NCI-H2227 (cell line): ENCODE measurements at regions not wholly inside any gene's neighbourhood (a gene's known extent, or its start where the extent isn't known, plus 50 kb on each side); places are given as distances from the start of the nearest gene placed in this dataset.
A peak's percentile ranks its signal among the peaks of the same experiment; 100 is the strongest.

Source experiments
- DNase-seq: peaks from one replicate; lab custom pipeline; 2025; ENCODE audit not compliant: unreplicated experiment; lab: John Stamatoyannopoulos, UW

DNA sequence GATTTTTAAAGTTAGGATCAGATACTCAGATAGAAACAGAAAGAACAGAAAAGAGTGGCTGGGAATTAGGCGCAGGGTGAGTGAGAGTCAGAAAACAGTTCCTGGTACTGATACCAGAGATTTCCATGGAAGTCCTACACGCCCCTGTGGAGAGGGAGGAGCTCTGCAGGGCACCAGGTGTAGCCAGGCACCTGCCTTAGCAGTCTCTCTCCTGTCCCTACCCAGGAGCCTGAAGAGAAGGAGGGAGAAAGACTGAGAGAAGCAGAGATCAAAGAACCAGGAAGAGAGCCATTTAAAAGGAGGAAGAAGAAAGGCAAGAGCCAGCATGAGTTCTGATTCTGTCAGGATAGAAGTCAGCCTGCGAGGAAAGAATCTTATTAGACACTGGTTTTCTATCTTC, 65.0 kb downstream of the CBLN1 start:
- no peak for DNase-seq

DNA sequence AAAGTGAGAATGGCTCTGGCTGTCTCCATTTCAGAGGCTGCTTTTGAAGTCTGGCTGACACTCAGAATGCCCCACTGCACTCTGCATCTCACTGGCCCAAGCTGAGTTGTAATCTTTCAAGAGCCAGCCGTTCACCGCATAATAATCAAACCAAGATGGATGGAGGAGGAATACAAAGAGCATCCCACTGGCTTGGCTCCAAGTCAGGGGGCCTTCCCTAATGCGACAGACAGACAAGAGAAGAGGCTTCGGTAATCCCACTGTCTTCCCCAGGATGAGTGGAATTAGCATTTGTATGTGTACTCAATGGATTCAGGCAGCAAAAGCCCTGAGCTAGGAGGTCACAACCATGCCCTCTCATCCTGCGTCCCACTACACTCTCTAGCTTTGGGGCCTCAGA, 68.0 kb downstream of the CBLN1 start:
- DNase-seq, result no peak

DNA sequence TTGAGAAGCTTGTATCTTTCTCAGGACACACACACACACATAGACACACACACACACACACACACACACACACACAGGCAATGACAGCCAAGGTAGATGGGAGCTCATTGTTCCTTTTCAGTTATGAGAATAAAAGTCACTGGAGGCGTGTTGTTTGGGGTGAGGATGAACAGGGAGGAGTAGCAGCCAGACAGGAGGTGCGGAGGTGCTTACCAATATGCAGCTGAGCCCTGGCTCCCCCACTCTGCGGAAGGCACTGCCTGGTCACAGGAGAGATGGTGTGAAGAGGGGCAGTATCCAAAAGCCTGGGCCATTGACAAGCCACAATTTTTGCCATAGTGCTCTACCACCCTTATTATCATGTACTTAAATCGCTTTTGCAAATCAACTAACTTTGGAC, 77.4 kb downstream of the CBLN1 start:
- no peak for DNase-seq

DNA sequence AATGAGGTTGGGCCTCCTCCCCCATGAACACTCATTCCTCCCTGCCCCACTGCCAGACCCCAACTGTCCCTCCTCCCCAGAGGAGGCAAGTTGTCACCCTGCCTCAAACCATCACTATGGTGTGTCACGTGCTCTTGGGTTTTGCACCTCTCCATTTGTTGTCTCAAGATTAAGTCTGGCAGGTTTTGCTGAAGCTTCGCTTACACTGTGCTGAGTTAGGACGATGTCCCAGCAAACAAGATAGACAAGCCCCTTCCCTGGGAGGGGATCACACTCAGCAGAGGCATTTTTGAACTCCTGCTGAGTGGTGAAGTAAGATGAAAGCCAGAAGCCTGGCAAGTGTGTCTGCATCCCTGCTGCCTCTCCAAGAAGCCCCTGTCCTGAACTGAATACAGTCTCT, 78.3 kb downstream of the CBLN1 start:
- DNase-seq, result no peak

DNA sequence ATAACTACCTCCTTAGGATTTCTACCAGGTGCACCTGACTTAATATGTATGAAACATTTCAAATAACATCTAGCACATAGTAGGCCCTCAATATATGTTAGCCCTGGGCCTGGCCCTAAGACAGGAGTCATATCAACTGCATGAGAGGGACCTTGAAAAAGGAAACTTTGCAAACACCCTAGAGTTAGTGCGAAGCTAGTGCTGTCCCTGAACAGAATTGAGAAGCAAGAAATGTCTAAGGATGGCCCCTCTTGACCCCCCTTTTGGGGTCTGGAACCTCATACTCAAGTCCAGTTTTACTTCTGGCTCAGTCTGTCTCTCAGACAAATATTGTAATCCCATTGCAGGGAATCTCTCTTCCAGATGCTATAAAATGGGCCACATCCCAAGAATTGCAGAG, 80.5 kb downstream of the CBLN1 start:
- DNase-seq, result no peak

DNA sequence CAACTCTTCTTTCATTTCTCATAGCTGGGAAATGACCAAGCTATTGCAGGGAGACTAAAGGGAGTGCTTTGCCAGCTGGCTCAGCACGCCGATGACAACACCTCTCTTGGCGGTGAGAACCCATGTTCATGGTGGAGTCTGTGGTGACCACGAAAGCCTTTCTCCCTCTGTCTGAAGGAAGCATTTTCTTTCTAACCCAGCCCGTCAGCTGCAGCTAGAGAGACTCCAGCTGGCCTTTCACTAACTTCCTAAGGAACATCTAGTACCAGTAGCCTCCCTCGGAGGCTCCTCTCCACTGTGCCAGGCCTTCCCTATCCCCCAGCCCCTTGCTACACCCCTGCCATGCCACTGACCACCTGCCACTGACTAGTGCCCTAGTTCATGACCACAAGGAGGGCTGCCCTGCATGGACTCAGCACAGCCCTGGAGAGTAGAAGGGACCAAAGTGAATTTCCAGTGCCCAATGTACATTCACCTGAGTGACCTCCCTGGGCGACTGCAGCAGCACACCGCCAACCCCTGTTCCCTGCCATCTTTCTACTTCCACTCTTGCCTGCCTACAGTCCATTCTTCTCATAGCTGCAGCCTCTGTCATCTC, 81.3 kb downstream of the CBLN1 start:
- DNase-seq, result no peak

DNA sequence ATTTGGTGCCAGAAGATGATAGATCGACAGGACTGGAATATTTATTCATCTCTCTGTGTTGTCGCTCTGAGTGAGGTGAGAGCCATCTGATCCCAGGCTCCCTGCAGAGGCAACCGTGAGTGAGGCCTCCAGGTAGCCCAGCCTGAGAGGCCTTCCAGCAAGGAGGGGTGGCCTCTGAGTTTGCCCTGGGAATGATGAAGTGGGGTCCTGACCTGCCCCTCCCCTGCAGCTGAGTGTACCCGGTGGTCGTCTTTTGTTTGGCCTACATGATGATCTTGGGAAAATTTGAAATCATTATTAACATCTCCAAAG, 86.4 kb downstream of the CBLN1 start:
- peak; percentile 24 for DNase-seq

DNA sequence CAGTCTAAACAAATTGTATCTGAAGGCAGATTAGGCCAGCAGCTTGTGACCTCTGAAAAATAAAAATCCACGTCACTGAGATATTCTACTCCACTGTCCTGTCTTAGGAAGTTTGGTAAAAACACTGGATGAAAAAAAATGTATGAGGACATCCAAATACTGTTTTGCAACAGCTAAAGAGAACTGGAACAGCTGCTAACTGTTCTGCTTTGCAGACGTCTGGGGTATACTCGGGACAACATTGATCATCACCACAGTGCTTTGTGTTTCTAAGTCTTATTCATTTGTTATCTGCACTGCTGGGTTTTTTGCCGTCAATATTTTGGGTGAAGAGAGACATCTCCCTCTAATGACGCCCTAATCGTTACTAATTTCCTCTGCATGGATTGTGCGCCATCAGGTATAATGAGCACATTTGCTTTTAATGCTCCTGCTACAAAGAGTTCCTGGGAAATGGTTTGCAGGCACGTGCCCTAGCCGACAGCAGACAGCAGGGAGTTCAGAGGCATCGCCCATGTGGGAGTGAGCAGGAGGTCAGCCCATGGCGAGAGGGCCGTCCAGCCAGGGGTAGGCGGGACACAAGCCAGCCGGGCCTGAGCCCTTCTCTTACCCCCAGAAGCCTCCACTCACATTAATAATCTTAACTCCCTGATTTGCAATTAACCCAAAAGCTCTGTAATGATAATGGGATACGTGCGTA, 87.0 kb downstream of the CBLN1 start:
- DNase-seq, result peak; percentile 28

DNA sequence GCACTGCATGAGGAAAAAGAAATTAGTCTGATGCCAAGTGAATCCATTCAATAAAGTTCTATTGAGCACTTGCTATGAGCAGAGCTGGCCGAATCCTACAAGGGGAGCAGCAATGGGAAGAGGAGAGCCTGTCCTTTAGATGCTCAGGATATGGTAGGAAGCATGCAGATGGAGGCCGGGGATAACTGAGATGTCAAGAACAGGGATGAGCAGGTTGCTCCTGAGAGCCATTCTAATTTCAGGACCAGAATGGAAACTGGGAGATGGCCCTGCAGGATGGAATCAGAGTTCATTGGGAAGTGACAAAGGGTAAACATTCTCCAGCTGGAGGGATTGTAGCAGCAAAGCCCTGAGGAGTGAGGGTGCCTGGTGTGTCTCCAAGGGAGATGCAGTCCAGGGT, 88.0 kb downstream of the CBLN1 start:
- DNase-seq, result no peak

DNA sequence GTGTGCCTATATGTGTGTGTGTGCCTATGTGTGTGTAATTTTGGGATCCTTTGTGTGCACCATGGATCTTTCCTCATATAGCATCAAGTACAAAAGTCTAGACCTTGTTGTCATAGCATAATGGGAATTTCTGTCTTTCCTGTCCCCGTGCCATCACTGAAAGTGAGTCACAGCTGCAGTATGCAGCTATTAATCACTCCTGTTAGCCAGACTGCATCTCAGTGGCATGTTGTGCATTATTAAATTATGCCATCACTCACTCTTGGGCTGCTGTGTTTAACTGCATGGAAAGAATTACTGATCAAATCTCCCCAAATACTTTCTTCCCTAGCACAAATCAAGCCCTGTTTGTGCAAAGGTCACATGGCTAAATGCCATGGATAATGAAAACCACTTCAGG, 92.4 kb downstream of the CBLN1 start:
- DNase-seq, result no peak

DNA sequence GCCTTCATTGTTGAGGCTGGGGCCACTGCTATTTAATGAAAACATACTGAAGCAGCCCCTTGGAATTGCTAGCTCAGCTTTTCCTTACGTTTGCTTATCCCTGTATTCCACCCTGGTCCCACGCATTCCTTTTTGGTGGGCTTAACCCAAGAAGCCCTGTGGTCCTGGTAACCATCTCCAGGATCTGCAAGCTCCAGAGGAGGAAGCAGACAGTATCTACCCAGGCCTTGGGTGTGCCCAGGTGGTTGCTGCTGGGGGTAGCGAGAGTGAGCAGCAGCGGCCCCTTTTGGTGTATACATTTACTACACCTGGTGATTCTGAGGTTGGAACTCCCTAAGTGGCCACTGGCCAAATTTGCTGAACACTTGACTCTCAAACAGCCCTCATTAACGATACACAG, 97.7 kb downstream of the CBLN1 start:
- DNase-seq, result no peak

DNA sequence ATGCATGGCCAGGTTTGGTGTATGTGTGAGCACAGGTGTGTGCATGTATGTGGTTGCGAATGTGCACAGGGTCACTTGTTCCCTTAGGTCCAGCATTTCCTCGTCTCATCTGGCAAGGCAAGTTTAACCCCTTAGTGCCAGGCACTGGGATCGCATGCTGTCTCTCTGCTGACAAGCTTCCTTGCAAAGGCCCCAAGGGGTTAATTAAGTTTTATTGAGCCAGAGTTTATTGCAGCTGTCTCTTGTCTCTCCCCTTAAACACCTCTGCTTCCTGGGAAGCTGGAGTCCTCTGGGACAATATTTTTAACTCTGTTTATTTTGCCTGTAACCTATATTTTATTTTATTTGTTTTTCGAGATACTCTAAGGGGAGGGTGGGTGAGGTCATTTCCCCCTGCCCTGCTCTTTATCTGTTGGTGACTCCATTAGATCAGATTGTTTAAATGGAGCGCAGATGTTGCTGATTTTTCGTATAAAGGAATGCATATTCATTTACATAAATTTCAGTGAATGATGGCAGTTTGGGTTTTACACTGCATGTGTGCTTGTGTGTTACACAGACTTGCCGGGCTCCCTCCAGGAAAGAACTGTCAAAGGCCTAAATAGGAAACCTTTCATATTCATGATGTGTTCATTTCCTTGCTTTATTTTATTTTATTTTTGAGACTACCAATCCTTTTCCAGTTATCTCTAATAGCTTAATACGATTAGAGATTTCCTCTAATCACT, 99.7 kb downstream of the CBLN1 start:
- no peak for DNase-seq

DNA sequence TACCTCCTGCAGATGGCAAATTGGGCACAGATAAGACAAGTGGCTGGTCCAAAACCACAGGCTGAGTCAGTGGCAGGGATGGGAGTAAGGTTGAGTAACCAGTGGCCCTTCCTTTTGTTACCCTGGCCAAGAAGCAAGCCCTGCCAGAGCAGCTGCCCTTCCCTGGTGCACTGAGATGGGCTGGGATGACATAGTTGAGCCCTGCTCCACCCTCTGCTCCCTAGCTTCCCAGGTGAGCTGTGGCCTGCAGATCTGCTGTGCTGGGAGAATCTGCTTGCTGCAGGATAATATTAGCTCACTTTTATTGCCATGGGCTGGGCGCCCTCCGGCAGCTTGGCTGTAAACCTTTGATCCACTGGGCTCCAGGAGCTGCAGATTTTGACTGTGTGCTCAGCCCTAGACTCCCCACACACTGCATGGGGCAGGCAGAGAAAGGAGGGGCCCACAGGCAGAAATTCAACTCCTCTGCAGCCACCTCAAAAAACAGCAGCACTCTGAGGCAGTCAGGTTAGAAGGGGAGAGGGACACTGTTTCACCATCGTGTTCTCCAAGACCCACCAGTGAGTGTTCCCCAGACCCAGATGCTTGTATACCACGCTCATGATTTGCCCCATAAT, 101.8 kb downstream of the CBLN1 start:
- no peak for DNase-seq

DNA sequence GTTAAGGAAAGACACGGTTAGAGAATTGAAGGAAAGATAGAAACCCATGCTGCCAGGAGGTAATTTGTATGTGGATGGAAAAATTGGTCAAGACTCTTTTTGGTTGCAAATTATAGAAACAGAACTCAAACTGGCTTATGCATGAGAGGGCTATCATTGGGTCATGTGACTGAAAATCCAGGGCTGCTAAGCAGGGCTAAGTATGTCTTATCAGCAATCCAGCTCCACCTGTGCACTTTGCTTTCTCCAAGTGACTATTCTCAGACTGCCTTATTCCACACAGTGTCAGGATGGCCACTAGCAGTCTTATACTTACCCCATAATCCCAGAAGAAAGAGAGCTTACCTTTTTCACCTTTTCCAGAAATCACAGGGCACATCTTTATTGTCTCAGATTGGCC, 113.5 kb downstream of the CBLN1 start:
- DNase-seq, result no peak

DNA sequence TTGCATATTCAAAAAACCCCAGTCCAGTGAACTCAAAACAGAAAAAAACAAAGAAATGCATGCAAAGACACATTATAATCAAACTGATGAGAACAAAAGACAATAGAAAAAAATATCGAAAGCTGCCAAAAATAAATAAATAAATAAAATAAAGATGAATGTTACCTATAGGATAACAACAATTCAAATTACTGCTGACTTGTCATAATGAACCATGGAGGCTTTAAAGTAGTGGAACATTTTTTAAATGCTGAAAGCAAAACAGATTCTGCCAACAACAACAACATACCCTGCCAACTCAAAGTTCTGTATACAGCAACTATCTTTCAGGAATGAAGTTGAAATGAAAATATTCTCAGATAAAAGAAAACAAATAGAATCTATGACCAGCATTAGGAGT, 116.6 kb downstream of the CBLN1 start:
- DNase-seq, result no peak

DNA sequence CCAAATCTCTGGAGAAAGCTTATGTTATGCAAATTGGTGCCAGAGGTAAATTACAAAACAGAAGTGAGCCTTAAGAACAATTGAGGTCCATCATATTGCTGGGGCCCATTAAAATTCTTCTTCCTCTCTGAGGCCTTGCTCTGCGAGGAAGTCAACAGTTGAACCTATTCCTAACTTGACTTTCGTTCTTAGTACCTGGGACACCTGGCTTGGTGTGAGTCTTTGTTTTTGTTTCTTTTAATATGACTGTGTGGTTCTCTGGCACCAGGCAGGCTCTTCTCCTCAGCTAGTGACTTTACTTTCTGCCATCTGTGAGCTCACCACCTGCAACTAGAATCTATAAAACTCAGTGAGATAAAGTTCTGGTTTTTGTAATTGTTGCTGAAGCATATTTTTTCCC, 120.4 kb downstream of the CBLN1 start:
- DNase-seq, result no peak

DNA sequence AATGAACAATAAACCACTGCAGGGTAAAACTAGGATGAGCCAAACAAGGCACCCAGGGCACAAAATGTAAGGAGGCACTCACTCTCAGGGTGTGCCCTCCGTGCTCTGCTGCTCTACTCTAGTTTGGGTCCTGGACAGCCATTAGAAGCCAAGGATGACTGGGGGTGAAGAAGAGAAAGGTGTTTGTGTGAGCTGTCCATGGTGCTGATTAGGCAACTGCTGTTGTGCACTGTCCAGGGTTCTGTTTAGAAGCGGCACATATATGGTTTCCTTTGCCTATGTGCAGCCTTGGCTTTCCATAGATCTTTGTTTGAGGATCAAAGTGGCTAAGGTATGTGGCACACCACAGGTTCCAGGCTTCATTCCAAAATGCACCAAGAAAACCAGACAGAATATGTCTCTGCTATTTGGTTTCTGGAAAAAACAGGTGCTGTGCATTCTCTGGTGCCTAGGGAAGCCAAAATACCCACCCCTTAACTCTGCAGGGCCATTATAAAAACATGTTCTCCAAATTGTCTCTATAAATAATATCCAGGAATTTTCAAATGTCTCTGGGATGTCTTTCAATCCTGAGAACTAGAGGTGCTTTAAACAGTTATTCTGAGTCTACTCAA, 123.5 kb downstream of the CBLN1 start:
- DNase-seq, result no peak

DNA sequence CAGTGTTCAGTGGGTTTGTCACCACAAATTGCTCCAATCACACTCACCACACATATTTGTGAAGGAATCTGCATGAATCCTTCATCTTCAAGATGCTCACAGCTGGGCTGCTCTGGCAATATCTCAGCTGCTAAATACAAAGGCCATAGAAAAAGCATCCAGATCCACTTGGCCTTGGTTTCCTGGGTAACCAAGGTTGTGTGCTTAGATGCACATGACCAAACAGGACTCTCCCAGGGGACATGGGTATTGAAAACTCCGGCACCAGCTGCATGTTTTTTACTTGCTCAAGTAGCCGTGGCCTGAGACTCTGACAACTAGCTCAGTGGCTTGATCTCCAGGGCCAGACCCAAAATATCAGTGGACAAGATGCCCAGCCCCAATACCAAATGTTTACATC, 131.3 kb downstream of the CBLN1 start:
- no peak for DNase-seq

DNA sequence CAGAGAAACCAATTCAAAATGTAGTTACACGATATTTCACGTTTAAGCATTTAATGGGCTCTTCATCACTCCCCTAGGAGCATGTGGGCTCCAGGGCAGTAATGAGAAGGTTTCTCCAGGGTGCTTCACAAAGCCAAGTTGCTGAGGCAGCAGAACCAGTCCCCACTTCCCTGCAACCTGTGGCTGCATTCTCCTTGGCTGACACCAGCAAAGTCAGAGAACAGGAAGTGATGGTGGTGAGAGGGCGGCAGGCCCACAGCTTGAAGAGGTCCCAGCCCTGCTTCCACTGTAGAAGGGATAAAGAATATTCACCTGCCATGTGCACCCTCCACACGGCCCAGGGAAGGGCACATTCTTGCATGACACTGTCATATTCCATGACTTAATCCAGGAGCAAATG, 133.2 kb downstream of the CBLN1 start:
- no peak for DNase-seq

DNA sequence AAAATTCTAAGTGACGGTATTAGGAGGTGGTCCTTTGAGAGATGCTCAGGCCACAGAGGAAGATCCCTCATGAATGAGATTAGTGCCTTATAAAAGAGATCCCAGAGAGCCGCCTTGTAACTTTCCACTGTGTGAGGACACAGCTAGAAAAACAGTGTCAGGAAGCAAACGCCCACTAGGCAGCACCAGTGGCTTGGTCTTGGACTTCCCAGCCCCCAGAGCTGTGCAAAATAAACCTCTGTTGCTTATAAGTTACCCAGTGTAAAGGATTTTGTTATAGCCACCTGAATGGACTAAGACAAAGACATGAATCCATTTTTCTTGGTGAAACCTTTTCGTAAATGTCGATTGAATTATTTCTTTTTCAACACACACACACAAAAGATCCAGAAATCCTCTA, 141.0 kb downstream of the CBLN1 start:
- no peak for DNase-seq

DNA sequence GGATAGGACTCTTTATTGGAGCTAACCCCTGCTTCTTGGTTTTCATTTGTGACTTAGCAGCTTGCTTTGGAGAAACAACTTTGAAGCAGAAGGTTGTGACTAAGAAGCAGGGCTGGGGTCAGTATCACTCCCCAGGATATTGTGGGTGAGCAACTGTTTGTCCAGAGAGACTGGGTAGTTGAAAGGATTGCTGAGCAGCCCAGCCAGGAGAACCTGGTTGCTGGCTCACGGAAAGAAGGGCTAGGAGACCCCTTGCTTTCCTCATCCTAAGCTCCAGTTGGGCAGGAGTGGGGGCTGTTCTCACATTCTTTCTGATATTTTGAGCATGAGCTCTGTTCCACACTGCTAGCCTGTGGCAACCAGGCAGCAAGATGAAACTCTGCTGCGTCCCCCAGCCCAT, 151.2 kb downstream of the CBLN1 start:
- DNase-seq, result no peak

DNA sequence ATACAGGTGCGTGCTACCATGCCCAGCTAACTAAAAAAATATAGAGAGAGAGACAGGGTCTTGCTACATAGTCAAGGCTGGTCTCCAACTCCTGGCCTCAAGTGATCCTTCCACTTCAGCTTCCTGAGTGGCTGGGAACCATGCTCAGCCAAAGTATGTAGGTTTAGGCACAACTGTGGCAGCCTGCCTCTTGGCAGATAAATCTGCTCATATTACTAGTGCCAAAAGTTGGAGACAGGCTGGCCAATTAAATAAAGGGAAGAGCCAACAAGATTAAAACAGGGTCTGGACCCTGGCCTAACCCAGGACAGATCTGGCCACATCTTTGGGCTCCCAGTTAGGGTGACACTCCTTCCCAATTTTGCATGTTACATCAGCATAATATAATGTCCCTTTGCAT, 151.7 kb downstream of the CBLN1 start:
- DNase-seq, result no peak
